ENCODE measurements at regions not wholly inside any gene's neighbourhood (a gene's known extent, or its start where the extent isn't known, plus 50 kb on each side); places are given as distances from the start of the nearest gene placed in this dataset.
"Not testable (repeated sequence)": the region's sequence is repeated elsewhere in the genome, so short reads cannot be mapped to it uniquely, and the experiment has no call there.

DNA sequence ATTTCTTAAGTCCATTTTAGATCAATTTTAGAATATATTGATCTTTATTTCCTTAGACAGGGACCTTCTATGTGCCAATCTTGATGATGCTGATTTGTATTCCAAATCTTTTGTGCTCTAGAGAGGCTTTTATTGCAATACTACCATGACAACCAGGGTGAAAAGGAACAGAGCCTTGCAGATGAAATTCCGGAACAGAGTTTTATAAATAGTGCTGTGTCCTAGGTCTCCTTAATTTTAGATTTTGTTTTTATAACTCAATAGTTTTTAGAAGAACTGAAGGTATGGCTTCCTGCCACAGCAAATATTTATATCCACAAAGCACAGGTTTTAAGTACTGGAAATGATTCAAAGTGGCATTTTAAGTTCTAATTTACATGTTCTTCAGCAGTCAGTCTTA is 160.2 kb downstream of the PMAIP1 start:
- no peak for DNase-seq

GRCh38 chr18:60059216-60059615 is 159.4 kb downstream of the PMAIP1 start:
- no peak for DNase-seq

DNA sequence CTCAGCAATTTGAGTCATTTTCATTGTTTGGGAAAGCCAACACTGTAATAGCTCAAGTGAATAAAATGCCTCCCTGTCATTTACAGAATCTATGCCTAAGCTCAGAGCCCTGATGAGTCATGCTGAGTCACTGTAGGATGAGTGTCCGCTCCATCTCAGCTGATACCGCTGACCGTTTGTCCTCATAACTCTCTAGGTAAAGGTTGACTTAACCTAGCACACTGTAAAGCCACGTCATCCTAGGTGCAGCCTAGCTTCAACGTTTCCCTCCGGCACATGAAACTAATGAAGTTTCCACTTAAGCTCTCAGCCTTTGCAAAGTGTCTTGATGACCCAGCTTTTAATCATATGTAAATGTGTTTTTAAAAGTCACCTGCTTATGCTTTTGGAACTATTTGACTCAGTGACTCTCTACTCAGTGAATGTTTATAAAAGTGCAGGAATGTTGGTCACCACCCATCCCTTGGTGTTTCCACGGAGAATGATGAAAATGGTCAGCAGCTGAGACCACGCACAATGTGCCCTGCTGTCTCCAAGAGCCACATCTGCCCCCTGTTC is 154.0 kb downstream of the PMAIP1 start:
- no peak for DNase-seq

GRCh38 chr18:60050821-60051220 is 151.0 kb downstream of the PMAIP1 start:
- DNase-seq, result no peak

DNA sequence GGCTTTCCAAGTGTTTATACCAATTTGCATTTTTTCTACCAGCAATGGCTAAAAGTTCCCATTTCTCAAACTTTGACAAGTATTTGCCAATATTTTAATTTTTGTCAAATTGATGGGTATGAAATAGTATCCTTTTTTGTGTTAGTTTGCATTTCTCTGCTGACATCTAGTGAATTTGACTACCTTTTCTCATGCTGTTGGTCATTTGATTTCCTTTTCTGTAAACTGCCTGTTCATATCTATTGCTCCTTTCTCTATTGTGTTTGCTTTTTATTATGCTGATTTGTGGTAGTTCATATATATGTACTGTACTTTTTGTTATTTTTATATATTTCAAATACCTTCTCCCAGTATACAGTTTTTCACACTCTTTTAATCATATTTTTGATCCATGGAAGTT is 149.4 kb downstream of the PMAIP1 start:
- no peak for DNase-seq

- DNase-seq, result no peak
Measured at GRCh38 chr18:60047556-60047955, 147.8 kb downstream of the PMAIP1 start.

- DNase-seq, result no peak
Measured at GRCh38 chr18:60044290-60045006, 144.7 kb downstream of the PMAIP1 start.

- DNase-seq, result no peak
Measured at GRCh38 chr18:60040971-60041370, 141.2 kb downstream of the PMAIP1 start.

- DNase-seq, result no peak
Measured at GRCh38 chr18:60038731-60039130, 138.9 kb downstream of the PMAIP1 start.

- DNase-seq, result no peak
Measured at GRCh38 chr18:60027397-60027796, 127.6 kb downstream of the PMAIP1 start.

- no peak for DNase-seq
Measured at GRCh38 chr18:60024857-60025256, 125.1 kb downstream of the PMAIP1 start.

DNA sequence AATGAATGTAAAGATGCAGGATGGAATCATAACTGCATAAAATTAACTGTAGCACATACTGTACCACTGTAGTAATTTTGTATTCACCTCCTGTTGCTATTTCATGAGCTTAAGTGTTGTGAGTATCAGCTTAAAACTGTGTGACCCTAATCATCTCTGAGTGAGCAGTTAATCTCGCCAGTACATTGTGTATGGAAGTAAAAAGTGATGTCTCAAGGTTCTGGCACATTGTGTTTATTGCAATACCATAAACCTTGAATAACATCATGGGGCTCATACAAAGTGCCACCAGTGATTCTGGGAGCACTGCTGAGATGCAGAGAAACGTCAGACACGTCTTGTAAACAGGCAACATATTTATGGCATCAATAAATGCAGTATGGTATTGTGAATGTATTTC is 124.5 kb downstream of the PMAIP1 start:
- no peak for DNase-seq

GRCh38 chr18:60022671-60023276 is 123.0 kb downstream of the PMAIP1 start:
- no peak for DNase-seq

DNA sequence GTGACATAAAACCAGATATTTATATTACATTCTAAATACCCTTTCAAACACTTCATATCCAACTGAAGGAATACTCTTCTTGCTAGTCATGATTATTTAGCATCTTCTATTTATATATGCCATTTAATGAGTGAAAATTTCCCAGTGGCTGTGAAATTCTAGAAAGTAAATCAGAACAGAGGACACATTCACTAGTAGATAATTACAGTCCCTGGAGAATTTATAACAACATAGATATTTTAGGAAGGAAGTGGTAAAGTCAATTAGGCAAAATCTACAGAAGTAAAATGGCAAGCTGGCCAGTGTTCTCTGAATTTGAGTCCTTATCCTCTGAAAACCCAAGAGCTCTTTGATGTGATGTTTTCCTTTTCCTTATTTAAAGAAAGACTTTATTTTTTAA is 121.8 kb downstream of the PMAIP1 start:
- no peak for DNase-seq

DNA sequence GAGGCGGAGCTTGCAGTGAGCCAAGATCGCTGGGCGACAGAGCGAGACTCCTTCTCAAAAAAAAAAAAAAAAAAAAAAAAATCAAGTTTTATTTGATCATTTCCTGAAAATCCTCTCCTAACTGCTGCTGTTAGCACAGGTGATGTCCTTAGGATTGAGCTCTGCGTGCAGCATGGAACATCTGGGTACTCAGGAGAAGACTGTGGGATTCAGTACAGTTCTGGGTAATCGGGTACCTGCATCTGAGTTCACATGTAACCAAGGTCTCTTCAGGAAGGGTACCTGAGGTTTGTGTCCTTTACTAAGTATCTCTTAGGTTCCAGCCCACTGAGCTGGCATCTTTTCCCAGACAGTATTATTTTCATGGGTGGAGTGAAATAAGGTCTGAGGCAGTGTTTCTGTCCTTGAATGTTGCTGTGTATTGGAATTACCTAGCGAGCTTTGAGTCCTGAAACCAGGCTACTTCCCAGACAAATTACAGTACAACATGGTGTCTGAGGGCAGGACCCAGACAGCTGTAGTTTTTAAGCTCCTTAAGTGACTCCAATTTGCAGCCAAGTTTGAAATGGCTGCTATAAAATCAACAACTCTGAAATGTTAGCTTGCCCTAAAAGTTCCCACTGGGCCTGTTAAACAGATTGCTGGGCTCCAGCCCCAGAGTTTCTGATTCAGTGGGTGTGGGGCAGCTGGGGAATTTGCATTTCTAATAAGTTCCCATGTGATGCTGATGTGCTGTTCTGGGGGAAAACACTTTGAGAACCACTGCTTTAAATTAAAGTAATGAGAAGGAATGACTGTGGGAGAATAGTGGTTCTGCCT is 120.5 kb downstream of the PMAIP1 start:
- no peak for DNase-seq

DNA sequence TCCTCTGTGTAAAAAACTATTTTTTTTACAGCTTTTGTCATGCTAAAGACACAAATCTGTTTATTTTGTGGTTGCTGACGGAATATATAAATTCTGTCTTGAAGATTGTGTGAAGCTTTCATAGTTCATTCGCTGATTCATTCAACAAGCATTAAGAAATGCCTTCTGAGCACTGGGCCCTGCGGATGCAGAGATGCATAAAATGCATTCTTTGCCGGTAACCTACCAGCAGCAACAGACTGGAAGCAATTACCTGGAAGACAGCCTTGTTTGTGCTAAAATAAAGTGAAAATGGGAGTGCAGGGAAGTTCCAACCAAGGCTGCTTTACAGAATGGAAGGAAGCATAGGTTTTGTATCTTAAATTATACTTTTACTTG is 119.7 kb downstream of the PMAIP1 start:
- DNase-seq, result no peak

DNA sequence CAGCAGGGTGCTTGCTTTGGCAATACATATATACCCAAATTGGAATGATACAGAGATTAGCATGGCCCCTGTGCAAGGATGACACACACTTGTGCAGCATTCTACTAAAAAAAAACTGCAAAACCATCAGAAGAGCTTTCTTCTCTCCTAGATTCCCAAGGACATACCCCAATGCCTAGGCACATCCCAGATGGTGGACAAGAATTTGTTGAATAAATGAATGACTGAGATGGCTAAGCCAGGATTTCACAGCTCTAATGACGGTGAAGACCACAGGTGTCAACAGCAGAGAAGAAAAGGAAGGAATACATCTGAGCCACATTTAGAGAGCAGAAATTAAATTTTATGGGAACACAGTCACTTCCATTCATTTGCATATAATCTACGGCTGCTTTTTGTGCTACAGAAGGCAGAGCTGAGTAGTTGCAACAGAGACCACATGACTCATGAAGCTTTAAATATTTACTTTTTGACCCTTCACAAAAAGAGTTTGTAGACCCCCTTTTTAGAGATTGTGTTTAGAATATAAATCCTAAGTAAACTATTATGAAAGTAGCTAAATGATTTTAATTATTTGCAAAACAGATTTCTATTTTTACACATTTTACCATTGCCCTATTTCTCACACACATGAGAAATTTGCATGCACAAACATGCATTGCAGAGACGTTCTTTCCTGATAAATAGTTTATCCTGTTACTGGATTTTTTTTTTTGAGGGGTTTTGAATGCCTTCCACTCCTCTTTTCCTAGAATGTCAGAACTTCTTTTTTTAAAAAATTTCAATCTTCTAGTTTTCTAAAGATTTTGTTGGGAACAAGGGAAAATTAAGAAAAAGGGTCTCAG is 119.0 kb downstream of the PMAIP1 start:
- no peak for DNase-seq

DNA sequence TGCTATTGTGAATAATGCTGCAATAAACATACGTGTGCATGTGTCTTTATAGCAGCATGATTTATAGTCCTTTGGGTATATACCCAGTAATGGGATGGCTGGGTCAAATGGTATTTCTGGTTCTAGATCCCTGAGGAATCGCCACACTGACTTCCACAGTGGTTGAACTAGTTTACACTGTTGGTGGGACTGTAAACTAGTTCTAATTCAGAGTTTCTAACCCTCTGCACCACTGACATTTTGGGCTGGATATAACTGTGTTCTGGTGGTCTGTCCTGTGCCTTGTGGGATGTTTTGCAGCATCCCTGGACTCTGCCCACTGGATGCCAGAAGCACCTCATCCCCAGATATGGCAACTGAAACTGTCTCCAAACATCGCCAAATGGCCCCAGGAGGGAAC is 118.3 kb downstream of the PMAIP1 start:
- DNase-seq, result not testable (repeated sequence)

GRCh38 chr18:60017371-60017770 is 117.6 kb downstream of the PMAIP1 start:
- DNase-seq, result no peak

DNA sequence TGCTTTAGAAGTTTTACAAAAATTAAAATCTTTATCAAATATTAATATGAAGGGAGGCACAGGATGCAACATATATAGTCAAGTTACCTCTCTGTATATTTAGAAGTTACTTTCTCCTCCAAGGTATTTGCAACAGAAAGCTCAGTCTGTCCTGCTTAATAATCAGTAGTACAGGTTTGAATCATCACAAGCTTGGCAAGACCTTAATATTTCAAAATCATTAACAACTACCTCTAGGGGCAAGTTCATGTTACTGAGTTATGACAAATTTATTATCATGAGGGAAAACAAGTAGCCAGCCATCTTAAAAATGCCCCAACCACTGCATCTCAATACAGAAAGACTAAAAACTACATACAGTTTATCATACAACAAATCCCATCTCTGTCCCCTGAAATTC is 116.0 kb downstream of the PMAIP1 start:
- DNase-seq, result not testable (repeated sequence)

- DNase-seq, result not testable (repeated sequence)
Measured at GRCh38 chr18:60013148-60013547, 113.4 kb downstream of the PMAIP1 start.

DNA sequence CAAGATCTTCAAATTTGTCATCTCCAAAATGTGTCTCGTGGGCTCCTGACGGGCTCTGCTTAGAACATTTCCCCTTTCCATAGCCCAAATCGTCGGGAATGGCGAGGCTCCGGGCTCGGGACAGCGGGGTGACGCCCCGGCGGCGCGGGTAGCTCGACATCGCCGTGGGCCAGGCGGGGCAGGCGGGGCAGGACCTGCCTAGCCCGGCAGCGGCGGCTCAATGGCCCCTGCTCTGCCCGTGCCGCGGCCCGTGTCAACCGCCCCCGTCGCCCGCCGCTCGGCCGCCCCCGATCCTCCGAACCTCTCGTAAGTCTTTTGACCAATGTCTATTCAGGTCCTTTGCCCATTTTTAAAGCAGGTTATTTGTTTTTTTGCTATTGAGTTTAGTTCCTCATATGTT is 111.2 kb downstream of the PMAIP1 start:
- DNase-seq, result no peak

GRCh38 chr18:60010513-60010912 is 110.7 kb downstream of the PMAIP1 start:
- no peak for DNase-seq
